Lung microvascular endothelial cell (primary cell): ENCODE measurements at regions not wholly inside any gene's neighbourhood (a gene's known extent, or its start where the extent isn't known, plus 50 kb on each side); places are given as distances from the start of the nearest gene placed in this dataset.

Source experiments
- DNase-seq, 2 donors: peaks; one replicate each; pipeline versions ENCODE4 v3.0.0 to v3.0.0-alpha.2; 2010; ENCODE audit warnings: low read depth in 2 of 2

DNA sequence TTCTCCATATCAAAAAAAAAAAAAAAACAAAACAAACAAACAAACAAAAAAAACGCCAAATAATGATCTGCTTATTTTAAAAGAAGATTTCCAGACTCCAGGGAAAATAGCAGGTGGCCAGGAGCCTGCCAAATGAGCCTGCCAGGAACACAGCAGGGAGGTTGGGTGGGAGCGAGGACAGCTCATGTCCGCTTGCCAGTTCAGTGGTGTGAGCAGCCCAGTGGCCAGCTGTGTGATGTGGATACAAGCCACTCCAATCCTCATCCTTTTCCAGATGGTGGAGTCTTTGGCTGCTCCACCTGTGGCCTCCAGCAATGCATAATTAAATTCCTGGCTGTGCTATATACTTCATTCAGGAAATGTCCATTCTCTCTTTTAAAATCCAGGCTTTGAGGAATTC, 1025.1 kb upstream of the C9orf72 start:
- no peak for DNase-seq

DNA sequence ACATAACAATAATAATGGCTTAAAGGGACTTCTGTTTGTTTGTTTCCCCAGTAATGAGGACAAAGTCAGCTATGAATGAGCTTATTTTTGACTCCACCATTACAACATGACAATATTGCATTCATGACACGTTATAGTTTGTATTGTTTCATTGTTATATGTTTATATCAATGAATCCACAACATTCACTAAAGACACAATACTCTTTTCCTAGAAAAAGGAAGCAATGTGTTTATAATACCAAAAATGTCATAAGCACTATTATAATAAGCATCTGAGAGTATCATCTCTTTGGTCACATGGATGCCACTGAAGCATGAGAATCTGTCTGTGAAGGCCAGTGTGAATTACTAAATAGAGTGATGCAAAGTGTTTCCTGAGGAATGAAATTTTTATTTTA, 1026.9 kb upstream of the C9orf72 start:
- DNase-seq, result no peak

DNA sequence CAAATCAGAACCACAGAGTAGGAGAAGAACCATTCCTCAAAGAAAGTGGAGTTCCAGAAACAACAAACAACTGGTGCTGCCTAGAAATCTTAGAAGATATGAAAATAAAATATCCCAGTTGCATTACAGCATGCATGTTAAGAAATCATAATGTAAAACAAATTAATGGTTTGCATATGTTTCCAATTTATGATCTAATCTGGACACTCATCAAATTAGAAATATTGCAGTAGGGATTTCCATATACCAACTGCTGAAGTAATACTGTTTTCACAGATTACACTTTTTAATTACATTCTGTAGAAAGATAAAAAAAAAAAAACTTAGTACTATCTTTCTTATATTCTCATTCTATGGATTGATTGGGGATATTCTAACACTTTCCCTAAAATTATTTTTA, 1034.6 kb upstream of the C9orf72 start:
- DNase-seq, result no peak

DNA sequence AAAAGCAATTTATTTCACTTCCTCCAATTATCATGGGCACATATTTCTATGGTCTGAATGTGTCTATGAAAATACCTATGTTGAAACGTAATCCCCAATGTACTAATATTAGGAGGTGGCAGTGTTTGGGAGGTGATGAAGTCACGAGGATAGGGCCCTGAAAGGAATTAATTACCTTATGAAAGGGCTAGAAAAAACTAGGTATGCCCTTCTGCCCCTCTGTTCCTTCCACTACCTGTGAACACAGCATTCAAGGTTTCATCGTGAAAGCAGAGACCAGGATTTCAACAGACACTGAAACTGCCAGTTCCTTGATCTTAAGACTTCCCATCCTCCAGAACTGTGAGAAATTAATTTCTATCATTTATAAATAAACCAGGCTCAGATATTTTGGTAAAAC, 1037.1 kb upstream of the C9orf72 start:
- no peak for DNase-seq

DNA sequence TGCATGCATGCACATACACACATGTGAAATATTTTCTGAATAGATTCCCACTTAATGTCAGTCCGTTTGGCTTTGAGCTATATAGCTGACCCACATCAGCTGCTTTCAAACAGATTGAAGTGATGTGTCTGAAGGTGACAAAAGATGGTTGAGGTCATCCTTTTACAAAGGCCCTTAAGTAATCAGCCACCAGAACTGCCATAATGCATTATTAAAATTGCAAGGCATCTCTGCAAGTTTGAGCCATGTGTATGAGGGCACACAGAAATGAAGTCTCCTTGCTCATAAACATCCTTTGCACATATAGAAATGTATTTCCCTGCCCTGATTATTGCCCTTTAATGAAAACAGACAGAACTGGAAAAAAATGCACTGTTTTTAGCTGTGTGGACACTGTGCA, 1043.0 kb upstream of the C9orf72 start:
- no peak for DNase-seq

DNA sequence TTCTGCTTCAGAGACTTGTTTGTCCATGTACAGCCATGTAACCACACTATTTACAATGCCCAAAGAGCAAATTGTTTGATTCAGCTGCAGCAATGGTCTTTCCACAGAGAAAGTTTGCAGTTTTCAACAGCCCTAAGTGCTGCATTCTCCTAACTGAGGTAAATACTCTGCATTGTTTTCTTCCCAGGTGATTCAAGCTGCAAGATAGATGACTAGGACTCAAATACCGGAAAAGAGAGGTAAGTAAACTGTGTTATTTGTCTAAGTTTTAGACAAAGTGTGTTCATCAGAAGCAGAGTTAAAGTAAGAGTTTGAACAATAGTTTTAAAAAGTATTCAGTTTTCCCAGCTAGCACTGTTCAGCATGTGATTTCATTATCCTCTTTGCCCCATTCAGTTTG, 1046.7 kb upstream of the C9orf72 start:
- no peak for DNase-seq

DNA sequence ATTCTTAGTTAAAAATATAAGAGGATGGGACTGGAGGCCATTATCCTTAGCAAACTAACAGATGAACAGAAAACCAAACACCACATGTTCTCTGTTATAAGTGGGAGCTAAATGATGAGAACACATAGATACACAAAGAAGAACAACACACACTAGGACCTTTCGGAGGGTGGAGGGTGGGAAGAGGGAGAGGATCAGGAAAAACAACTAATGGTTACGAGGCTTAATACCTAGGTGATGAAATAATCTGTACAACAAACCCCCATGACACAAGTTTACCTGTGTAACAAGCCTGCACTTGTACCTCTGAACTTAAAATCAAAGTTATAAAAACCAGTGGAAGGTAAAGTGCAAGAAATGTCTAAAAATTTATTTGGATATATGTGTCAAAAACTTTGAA, 1047.4 kb upstream of the C9orf72 start:
- DNase-seq, result no peak

DNA sequence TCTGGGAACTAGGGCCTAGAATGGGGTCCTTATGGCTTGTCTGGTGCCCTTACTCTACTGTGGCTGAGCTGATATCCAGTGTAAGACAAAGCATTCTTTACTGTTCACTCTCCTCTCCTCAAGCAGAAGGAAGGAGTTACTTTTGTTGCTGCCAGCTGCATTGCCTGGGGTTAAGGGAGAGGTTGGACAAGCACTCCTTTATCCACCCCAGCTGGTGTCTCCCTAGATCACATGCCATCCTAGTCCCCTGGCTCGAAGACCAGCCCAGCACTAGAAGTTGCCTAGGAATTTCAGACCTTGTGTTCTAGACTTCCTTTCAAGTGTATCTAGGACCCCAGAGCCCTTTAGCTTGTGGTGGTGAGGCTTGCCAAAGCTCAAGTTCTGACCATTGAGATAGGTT, 1051.5 kb upstream of the C9orf72 start:
- DNase-seq, result no peak

- DNase-seq, result no peak
Measured at GRCh38 chr9:28628031-28628430, 1054.8 kb upstream of the C9orf72 start.

DNA sequence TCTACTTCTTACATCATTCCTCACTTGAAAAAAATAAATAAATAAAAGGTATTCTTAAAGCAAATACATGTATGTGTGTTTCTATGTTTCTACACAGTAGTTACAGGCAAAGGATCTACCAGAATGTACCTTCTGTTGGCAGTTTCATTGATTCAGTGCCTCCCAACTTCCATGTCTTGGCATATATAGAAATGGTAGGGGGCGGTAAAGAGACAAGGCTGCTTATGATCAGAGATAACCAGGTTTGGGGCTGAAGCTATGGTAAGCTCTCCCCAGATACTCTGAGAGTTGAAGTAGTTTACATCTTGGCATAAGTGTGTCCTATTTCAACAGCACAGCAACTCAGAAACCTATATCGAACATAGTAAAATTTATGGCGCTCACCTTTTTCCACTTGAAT, 1075.4 kb upstream of the C9orf72 start:
- no peak for DNase-seq

DNA sequence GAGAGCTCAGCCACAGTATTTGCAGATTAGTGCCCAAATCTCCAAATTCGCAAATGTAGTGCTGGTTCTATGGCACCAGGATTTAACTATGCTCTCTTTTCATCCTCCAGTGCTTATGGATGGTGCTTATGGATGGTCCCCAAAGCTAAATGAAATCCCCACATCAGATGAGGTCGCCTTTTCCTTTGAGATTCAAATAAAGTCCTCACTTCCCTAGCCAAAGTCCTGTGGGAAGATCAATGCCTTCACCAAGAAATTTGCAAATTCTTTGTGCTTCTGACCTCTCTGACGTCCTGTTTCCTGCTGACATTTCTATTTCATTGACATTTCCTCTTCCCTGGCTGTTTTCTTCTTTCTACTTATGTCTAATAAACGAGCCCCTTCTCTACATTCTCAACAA, 1077.0 kb upstream of the C9orf72 start:
- DNase-seq, result no peak

GRCh38 chr9:28651050-28651722, 1077.9 kb upstream of the C9orf72 start:
- no peak for DNase-seq

DNA sequence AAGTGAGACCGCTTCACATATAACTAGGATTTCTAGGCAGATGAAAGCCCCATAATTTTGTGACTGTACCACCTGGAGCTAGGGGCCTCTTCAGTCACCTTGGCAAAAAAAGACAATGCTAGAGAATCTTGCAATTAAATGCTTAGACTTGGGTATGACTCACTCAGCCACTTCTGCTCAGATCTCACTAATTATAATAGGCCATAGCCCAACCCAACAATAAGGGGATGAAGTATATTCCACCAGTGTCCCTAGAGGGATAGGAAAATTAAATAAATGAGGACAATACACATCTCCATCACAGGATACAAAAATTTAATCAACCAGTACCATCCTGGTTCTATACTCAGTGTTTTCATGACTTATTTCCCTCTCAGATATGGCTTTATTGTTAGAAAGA, 1079.9 kb upstream of the C9orf72 start:
- DNase-seq, result no peak

GRCh38 chr9:28656727-28657126, 1083.4 kb upstream of the C9orf72 start:
- no peak for DNase-seq

GRCh38 chr9:28661853-28662252, 1088.6 kb upstream of the C9orf72 start:
- DNase-seq, result no peak

DNA sequence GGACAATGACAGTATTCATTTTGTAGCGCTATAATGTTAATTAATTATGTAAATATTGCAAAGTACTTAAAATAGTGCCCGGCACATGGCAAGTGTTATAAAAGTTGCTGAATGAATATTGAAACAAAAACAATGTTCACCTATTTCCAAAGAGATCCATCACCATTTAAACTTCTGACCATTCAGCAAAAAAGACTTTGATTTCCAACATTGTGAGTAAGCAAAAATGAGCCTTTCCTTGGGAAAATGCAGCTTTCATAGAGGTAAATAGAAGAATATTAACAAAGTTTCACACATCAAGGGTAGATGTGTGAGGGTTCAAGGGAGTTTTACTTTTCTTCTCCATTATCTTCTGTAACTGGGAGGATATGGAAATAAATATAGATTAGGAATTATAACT, 1089.4 kb upstream of the C9orf72 start:
- DNase-seq, result no peak

DNA sequence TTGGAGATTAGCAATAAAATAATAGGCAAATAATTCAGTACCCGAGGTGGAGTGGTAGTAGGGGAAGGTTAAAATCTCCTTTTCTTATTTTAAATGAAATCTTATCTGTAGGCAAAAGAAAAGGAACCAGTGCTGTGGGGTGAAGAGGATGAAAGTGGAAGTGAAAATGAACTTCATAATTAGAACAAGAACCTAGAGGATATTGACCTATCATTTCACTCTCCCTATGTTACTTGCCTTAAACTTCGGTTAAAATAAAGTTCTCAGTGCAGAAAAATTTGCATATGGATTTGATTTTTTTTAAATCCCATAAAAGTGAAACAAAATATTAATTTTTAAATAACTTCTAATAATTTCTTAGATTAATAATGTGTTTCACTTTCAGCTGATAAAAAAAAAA, 1094.9 kb upstream of the C9orf72 start:
- no peak for DNase-seq

- DNase-seq, result no peak
Measured at GRCh38 chr9:28671000-28671399, 1097.7 kb upstream of the C9orf72 start.

DNA sequence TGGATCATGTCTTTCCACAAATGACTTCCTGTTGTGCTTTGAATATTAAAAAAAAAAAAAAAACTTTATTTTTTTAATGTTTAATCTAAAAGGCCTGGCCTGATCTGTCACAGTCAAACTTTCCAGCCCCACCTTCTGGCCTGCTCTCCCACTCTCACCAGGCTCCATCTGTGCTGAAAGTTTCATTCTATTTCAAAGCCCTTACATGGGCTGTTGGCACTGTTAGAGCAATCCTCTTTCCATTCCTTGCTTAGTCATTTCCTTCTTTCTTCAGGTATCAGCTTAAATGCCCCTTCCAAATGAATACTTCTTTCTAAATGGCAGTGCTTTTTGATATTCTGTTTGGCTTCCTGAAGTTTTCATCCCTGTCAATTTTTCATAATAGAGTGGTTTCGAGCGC, 1104.8 kb upstream of the C9orf72 start:
- no peak for DNase-seq

DNA sequence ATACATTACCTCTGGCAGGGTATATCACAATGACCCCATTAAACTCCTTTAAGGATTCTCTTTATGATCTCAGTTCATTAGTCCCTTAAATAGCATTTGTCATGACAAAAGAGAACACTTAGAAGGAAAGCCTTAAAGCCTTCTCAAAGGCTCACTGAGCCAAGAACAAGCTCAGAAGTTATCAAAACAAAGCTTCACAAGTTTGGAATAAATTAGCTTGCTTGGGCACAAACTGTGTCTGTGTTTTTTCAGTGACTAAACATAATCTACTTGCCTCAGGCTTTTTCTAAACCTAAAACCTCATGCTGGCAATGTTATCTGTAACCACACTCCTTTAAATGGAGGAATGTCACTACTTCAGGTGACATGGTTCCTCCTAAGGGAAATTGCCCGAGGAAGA, 1114.9 kb upstream of the C9orf72 start:
- DNase-seq, result no peak

GRCh38 chr9:28692012-28692411, 1118.7 kb upstream of the C9orf72 start:
- no peak for DNase-seq

GRCh38 chr9:28696960-28697359, 1123.7 kb upstream of the C9orf72 start:
- DNase-seq, result no peak

DNA sequence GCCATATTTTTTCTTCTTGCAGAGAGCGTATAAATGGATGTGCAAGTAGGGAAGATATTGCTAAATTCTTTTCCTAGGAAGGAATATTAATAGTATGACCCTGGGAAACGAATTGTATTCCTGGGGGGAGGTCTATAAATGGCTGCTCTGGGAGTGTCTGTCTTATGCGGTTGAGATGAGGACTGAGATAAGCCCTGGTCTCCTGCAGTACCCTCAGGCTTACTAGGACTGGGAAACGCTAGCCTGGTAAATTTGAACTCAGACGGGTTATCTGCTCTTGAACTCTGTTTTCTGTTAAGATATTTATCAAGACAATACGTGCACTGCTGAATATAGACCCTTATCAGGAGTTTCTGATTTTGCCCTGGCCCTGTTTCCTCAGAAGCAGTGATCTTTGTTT, 1126.4 kb upstream of the C9orf72 start:
- no peak for DNase-seq

DNA sequence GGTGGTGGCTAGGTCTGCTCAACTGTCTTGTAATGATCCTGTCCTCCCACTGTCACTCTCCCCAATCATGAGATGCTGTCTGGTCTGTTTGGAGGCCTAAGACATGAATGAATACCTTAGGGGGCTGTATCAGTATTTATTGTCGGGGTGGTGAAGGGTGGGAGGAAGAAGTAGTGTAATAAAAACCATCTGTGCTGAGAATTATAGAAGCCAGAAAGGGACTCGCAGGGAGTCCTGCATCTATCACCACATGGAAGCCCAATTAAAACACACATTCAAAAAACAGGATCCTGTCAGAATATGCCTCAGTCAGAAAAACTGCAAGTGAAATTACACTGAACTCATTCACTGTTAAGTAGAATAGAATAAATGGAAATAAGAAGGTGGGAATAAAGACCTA, 1134.3 kb upstream of the C9orf72 start:
- no peak for DNase-seq
